ENCODE measurements at regions not wholly inside any gene's neighbourhood (a gene's known extent, or its start where the extent isn't known, plus 50 kb on each side); places are given as distances from the start of the nearest gene placed in this dataset.
"Not testable (repeated sequence)": the region's sequence is repeated elsewhere in the genome, so short reads cannot be mapped to it uniquely, and the experiment has no call there.

DNA sequence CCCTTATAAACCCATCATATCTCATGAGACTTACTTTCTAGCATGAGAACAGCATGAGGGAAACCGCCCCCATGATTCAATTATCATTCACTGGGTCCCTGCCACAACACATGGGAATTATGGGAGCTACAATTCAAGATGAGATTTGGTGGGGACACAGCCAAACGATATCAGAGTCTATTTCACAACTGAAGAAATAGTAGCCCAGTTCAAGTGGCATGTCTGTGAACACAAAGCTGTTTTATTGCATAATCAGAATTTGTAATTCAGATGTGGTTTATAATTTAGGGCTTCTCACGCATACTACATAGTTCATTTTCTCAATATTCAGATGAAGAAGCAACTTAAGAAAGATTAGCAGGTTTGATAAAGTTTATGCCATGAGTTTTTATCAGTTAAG lies 1188.0 kb upstream of the ALCAM start:
- no peak for DNase-seq

DNA sequence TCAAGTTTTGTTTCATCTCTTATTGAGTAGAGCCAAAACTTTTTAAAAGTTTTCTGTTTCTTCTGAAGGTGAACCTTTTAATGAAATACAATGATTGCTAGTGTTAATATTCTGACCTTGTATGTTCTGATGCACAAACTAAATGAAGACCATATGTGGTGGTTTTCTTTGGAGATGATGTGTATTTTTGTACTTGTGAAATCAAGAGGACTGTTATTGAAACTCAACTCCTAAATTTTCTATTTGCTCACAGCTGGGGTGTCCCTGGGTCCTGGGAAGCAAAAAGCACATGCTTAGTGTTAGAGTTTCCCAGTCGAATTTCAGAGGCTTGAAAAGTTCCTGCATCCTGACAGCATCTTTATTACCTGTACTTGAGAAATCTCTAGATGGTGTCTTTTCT lies 1185.8 kb upstream of the ALCAM start:
- no peak for DNase-seq

DNA sequence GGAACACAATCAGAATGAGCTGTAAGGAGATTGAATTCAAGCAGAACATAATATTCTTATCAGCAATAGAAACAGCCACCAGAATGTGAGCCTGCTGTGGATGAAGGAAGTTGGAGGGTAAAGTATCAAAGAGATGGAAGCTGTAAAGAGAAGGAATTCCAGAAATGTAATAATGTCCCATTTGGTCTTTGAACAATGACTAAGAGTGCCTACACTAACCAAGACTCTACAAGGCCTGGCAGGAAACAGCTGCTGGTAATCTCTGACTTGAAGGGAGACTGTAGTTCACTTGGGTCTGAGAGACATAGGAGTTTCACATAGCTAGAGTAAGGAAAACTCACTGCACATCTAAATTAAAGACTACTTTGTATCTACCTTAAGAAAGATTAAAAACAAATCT lies 1176.0 kb upstream of the ALCAM start:
- DNase-seq = no peak

DNA sequence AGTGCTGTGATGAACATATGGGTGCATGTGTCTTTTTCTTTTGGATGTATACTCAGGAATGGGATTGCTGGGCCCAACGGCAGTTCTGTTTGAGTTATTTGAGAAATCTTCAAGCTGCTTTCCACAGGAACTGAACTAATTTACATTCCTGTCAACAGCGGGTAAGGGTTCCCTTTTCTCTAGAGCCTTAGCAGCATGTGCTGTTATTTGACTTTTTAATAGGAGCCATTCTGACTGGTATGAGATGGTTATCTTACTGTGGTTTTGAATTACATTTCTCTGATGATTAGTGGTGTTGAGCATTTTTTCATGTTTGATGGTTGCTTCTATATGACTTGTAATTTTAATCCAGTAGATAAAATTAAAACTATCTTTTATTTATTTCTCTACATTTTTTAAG lies 1168.6 kb upstream of the ALCAM start:
- DNase-seq = no peak

DNA sequence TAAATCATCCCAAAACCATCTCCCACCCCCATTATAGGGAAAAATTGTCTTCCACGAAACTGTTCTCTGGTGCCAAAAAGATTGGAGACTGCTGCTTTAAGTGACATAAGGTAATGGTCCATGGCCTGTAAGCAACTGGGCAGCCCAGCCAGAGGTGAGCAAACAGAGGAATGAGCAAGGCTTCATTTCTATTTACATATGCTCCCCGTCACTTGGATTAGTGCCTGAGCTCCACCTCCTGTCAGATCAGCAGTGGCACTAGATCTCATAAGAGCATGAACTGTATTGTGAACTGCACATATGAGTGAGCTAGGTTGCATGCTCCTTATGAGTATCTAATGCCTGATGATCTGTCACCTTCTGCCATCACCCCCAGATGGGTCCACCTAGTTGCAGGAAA lies 1159.8 kb upstream of the ALCAM start:
- no peak for DNase-seq

DNA sequence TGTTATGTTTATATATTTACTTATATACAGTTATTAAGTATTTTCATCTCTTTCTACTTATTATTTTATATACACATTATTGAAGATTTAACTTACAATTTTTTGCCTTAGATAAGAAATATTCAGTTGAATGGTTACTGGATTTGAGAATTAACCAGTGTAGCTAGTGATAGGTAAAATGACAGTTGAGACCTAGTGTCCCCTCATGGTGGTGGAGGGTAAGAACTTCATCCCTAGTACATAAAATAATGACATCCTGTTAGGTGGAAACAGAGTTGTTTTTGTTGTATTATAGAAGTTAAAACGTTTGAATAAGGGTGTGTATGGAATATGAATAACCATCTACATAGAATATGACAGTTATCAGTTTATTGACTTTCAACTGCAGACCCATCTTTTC lies 1152.4 kb upstream of the ALCAM start:
- no peak for DNase-seq

DNA sequence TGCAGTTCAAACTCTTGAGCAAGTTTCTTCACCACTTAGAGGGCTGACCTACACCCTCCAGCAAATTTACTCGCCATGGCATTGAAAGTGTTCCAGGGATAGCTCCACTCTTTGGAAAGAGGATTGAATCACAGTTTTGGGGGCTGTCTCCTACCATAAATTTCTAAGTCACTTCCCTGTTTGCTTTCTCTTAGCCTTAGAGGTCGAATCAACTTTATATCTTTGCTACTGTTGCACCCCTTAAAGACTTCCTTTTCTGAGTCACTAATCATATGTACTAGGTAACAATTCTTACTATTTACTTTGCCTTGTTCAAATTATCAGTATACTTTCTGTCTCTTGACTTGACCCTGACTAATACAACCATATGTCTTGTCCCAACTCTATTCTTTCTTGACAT lies 1151.8 kb upstream of the ALCAM start:
- no peak for DNase-seq

DNA sequence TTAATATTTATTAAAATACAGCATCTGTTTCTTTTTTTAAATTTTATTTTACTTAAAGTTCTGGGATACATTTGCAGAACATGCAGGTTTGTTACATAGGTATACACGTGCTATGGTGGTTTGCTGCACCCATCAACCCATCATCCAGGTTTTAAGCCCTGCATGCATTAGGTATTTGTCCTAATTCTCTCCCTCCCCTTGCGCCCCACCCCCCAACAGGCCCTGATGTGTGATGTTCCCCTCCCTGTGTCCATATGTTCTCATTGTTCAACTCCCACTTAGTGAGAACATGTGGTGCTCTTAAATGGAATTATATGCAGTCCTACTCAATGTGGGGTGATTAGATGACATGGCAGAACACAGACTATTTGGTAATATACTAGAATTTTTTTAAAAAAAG lies 1147.7 kb upstream of the ALCAM start:
- DNase-seq = not testable (repeated sequence)

DNA sequence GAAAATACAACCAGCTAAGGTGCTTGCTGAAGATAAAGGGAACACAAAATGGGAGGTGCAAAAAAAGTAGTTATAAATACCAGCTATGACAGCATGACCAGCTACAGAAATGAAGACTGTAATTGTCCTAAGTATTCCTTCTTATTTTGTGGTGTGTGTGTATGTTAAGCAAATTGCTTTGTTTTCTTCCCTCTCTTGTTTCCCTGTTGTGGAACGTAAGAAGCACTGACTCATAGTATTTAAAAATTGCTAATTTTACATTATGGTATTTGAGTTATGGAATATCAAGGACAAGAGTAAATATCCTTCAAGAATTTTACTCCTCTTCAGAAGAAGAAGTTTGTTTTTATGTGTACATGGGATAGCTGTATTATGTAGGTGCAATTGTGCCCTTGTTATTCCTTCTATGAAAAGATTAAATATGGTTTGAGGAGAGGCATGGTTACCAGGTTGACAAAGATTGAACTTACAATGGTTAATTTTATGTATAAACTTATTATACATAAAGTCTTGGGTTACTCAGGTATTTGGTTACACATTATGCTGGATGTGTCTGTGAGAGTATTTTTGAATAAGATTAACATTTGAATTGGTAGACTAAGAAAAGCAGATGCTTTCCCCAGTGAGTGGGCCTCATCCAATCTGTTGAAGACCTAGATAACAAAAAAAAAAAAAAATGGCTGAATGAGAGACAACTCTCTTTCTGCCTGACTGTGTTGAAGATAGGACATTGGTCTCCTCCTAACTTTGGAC lies 1132.1 kb upstream of the ALCAM start:
- no peak for DNase-seq

DNA sequence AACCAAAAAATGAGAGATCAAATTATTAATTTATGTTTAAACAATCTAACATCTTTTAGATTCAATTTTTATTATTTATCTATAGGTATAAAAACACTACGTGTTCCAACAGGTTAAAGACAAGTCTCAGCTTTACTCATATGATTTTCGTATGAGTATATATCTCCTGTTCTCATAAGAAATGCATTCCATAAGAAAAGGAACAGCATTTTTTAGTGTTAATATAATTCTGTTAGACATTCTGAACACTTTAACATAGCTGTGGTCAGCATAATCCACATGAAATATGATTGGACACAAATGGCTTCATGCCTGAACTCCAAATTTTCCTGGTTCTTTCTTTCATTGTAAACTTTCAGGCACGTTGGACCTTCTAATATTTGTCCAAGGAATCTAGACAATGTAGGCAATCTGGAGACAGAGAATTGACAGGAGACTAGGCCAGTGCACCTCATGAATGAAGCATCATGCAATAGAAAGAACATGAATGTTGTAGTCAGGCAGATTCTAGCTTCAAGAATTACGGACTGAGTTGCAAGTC lies 1122.0 kb upstream of the ALCAM start:
- no peak for DNase-seq

DNA sequence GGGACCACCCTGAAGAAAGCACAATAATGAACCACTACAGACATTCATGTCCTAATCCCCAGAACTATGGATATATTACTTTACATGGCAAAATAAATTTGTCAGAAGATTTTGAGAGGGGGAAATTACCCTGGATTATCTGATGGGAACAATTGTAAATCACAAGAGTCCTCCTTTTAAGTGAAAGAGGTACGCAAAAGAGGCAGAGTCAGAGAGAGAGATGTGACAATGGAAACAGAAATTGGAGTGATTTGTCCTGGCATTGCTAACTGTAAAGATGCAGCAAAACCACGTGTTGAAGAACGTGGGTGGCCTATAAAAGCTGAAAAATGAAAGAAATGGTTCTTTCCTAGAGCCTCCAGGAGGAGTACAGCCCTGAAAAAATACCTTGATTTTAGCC lies 1121.4 kb upstream of the ALCAM start:
- no peak for DNase-seq

DNA sequence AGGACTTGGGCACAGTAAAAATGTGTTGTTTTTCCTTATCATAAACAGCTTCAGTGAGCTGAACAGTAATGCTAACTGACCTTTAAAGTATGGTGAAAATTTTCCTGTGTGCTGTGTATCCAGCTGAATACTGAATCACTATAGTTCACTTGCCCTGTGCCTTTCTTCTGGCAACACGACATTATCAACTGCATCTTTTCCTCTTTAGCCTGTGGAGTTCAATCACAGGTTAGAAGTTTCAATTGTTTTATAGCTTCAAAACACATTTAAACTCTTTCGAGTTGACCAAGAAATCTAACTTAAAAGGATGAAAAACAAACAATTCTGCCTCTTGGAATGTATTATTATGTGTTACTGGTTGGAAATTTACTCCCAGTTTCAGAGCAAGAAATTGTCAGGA lies 1120.7 kb upstream of the ALCAM start:
- DNase-seq = no peak

DNA sequence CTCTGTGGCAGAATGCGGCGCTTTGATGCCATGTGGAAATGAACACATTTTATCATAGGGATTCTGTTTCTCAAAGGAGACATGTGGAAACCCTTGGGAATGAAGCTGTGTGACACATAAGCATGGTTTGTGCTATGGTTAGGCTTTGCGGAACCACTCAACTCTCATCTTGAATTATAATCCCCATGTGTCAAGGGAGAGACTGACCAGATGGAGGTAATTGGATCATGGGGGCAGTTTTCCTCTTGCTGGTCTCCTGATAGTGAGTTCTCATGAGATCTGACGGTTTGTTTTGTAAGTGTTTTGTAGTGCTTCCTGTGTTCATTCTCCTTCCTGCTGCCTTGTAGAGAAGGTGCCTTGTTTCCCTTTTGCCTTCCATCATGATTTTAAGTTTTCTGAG lies 1109.2 kb upstream of the ALCAM start:
- no peak for DNase-seq

DNA sequence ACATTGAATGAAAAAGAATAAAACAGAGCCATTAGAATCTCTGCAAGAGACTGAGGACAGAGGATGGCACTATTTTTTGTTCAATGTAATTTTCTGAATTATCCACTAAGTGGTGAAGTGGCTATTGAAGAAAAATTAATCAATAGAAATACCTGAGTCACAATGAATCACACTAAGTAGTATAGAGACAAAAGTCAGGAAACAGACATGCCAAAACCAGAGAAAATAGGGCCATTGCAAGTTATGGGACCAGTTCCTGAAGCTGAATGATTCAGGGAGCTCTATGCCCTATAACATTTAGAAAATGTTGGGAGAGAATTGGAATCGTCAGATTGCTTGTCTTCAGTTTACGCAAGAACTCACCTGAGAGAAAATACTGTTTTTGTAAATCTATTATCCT lies 1103.2 kb upstream of the ALCAM start:
- DNase-seq = no peak

DNA sequence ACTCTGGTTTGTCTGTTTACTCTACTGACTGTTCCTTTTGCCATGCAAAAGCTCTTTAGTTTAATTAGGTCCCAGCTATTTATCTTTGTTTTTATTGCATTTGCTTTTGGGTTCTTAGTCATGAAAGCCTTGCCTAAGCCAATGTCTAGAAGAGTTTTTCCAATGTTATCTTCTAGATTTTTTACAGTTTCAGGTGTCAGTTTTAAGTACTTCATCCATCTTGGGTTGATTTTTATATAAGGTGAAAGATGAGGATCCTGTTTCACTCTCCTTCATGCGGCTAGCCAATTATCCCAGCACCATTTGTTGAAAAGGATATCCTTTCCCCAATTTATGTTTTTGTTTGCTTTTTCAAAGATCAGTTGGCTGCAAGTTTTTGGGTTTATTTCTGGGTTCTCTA lies 1100.5 kb upstream of the ALCAM start:
- not testable (repeated sequence) for DNase-seq

DNA sequence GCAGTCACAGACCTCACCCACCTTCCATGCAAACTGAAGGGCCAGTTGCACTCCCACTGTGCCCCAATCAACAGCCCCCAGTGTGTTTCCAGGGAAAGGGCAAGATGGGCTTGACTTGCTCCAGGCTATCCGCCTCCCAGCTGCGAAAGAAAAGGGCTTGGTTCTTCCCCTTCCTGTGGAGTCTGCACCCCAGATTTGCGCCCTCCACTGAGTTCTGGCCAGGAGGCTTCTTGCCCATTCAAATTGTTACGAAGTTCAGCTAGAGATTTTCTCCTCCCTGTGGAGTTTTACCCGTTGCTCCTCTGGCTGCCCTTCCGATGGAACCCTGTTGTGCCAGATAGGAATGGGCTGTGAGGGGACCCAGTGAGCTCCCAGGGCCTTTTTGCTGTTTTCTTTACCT lies 1096.9 kb upstream of the ALCAM start:
- no peak for DNase-seq

DNA sequence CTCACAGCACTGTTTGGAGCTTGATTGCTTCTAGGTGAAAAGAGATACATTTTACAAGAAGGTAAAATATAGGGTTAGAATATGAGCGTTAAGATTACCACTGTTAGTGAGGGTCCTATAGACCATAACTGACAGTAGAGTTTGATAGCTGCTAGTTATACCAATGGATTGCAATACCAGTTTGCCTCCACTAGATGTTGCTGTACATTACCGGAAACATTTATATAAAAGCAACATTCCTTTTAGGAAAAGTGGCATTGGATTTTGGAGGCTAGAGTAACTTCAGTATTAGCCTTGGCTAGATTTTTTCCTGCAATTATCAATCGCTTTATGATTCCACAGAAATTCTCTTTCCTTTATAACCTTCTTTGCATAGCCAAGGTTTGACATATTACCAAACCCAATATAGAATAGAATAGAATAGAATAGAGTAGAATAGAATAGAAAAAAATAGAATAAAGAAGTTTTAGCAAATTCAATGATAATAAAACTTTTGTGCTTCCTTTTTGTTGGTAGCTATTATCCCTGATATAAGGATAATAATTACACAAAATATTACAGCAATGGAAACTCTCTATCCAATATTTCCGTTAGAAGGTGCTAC lies 1093.6 kb upstream of the ALCAM start:
- no peak for DNase-seq

DNA sequence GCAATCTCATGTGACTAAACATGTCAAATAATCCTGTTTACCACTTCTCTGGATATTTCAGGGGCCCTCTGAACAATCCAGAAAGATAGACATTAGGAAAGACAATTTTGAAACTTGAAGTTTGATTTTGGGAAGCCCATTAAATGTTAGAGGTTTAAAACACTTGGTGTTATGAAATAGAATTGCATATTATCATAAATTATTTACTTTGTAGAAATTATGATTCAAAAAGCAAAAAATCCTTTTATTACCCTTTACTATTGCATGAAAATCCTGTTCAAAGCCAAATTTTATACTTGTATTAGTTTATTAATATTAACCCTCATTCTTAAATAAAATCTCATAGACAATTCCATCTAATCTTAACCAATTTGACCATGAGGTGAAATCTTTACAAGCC lies 1091.5 kb upstream of the ALCAM start:
- no peak for DNase-seq

DNA sequence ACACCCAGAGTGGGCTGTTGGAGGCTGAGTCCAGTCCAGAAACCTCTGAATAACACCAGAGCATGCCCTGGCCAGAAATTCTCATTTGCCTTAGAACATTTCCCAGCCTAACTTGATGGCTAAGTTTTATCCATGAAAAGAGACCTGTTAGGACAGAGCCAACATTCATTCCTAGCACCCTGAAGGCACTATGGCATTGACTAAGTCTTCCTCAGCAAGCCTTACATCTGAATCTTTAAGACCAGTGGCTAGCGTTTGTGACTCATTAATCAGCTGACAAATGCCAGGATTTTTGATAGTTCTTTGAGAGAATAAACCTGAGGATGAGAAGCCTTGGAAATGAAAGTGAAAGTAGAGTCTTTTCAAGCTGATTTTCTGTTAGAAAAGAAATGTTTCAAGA lies 1087.1 kb upstream of the ALCAM start:
- no peak for DNase-seq

DNA sequence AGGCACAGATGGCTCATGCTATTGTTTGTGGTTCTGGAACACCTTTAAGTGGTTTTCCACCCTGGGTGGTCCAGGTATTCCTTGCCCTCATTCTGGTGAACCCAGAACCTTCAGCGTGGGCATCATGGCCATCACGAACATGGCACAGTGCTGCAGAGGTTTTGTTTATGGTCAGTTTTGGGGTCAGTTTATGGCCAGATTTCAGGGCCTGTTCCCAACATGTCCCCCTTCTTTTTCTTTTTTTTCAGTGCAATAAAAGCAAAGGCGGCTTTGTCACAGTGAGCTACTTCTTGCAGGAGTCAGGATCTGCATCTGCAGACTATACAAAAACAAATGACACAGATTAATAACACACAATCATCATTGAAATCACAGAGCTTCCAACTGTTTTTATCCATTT lies 1085.0 kb upstream of the ALCAM start:
- no peak for DNase-seq

DNA sequence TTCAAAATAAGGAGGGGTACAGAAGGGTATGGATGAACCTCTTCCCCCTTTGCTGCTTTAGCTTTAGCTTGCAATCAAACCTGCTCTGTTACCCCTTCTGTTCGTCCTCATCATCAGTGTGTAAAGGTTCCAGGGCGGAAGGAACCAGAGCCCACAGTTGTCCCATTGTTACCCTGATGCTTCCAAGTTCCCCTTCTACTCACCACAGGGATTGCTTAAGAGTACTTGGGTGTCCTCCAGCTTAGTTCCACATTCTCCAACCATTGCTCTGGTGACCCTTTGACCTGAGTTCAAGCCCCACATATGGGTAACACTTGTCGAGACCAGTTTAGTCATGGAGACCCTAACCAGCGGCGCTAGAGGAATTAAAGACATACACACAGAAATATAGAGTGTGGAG lies 1080.1 kb upstream of the ALCAM start:
- DNase-seq = no peak

DNA sequence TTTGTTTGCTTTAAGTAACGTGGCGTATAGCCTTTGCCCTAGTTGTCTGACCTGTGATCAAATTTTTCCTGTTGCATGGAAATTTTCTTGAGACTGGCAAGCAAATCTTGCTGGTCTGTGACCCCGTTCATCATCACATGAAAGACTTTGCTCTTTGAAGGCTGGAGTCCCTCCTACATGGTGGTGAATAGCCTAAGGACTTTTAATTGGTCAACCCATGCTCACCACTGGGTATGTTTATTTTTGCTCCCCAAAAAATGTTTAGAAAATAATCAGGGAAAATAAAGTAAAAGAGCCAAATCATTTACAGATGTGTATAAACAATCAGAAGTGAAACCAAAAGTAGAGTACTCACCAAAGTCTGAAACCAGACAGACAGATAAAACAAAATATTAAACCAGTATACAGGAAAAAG lies 1075.3 kb upstream of the ALCAM start:
- no peak for DNase-seq

DNA sequence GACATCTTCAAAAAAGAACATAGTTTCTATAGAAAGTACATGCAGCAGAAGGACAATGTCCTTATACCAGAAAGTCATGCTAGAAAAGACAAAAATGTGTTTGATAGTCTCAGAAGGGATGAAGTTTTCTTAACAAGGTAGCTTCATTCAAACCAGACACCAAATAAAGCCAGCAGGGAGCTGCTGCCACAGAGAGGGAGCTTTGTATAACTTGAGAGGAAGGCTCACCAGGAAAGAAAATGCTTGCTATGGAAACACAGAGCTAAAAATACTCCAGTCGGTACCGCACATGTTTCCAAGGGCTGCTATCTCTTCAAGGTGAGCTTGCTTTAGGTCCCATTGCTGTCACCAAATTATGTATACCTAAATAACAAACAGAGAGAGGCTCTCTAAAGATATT lies 1074.8 kb upstream of the ALCAM start:
- no peak for DNase-seq

DNA sequence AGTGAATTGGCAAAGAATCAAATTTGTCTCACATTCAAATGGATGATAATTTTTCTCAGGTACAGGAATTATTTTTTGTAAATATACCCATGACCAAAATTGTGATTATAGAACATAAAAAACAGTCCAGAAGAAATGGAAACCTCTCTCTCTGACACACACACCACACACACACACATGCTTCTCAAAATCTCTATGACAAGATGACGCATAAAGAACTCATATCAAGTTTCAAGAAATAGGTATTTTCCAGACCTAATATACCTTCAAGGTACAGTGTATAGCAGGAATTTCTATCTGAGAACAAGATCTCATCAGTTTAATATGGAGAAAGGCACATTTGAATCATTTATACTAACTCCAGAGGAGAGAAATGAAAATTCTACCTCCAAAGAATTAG lies 1069.1 kb upstream of the ALCAM start:
- DNase-seq = no peak

DNA sequence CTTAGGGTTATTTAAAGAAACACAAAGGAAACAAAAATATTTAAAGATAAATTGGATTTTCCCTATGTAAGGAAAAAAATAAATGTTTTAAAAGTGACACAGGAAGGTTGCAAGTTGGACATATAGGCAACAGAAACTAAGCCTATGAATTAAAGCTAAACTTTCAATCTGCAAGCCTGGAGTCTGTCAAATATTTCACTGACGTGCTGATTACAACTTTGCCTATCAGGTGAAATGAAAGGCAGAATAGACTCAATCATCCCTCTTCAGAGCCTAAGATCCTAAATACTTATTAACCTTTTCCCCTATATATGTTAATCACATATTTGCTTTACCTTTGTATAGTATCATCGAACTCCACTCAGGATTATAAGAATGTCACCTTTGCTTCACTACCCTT lies 1068.0 kb upstream of the ALCAM start:
- DNase-seq = no peak

Measured in NCI-H1436 (cell line).